Calu3 (cell line): ENCODE measurements at regions not wholly inside any gene's neighbourhood (a gene's known extent, or its start where the extent isn't known, plus 50 kb on each side); places are given as distances from the start of the nearest gene placed in this dataset.

Source experiments
- BruUV-seq: library from RNA; stranded (reverse); fragments of 400-500 nt; replicated peaks from 2 replicates; lab custom pipeline; 2021; lab: Mats Ljungman, UMichigan
- CTCF ChIA-PET: fragments of 300-600 bp; sonication (Branson Sonifier 250); formaldehyde crosslinking; loops from one replicate; lab custom pipeline; 2022; ENCODE audit warnings: antibody characterized with exemption; lab: Charles Lee
- DNase-seq: peaks from one replicate; pipeline ENCODE4 v3.0.0; 2022
- H3K27ac Mint-ChIP-seq: one replicate; pipeline ENCODE4 v1.8.0; 2022; ENCODE audit warnings: mixed read lengths; ENCODE audit not compliant: unreplicated experiment
- H3K27me3 Mint-ChIP-seq: one replicate; pipeline ENCODE4 v1.8.0; 2022; ENCODE audit warnings: mixed read lengths; ENCODE audit not compliant: unreplicated experiment
- H3K36me3 Mint-ChIP-seq: one replicate; pipeline ENCODE4 v1.8.0; 2022; ENCODE audit warnings: mild to moderate bottlenecking, moderate library complexity, mixed read lengths; ENCODE audit not compliant: insufficient read depth, unreplicated experiment
- H3K4me1 Mint-ChIP-seq: one replicate; pipeline ENCODE4 v1.8.0; 2022; ENCODE audit warnings: mild to moderate bottlenecking, low read depth, mixed read lengths; ENCODE audit not compliant: unreplicated experiment
- H3K4me3 Mint-ChIP-seq: one replicate; pipeline ENCODE4 v1.8.0; 2022; ENCODE audit warnings: mild to moderate bottlenecking, low read depth, moderate library complexity, mixed read lengths; ENCODE audit not compliant: unreplicated experiment
- H3K9me3 Mint-ChIP-seq: one replicate; pipeline ENCODE4 v1.8.0; 2022; ENCODE audit warnings: low read depth, mixed read lengths; ENCODE audit not compliant: unreplicated experiment
- intact Hi-C: fragments of 100-400 bp; cut with micrococcal nuclease; formaldehyde crosslinking; loops from one replicate; pipeline ENCODE4 v1.10.0; 2022; ENCODE audit not compliant: unreplicated experiment
- TF ChIP-seq, protein P1 (sequence below): fragments of 200-600 bp; IDR thresholded peaks from one replicate; pipeline ENCODE4 v1.8.0; 2022; ENCODE audit warnings: antibody characterized with exemption; ENCODE audit not compliant: unreplicated experiment

GRCh38 chr7:84906889-84907288, 280.0 kb downstream of the SEMA3D start:
- intact Hi-C loops, result no loop called here
- DNase-seq, result no peak
- Mint-ChIP-seq H3K27me3 (no peaks in the 10 kb centered on the region), H3K4me1 (peaks cover 7% of the 10 kb centered on the region), H3K9me3 (no peaks in the 10 kb centered on the region), H3K4me3 (no peak overlapping the region), H3K27ac (no peak overlapping the region), H3K36me3 (no peaks in the 10 kb centered on the region)
- TF ChIP-seq, protein P1, sequence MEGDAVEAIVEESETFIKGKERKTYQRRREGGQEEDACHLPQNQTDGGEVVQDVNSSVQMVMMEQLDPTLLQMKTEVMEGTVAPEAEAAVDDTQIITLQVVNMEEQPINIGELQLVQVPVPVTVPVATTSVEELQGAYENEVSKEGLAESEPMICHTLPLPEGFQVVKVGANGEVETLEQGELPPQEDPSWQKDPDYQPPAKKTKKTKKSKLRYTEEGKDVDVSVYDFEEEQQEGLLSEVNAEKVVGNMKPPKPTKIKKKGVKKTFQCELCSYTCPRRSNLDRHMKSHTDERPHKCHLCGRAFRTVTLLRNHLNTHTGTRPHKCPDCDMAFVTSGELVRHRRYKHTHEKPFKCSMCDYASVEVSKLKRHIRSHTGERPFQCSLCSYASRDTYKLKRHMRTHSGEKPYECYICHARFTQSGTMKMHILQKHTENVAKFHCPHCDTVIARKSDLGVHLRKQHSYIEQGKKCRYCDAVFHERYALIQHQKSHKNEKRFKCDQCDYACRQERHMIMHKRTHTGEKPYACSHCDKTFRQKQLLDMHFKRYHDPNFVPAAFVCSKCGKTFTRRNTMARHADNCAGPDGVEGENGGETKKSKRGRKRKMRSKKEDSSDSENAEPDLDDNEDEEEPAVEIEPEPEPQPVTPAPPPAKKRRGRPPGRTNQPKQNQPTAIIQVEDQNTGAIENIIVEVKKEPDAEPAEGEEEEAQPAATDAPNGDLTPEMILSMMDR, result no peak
- CTCF ChIA-PET, result no interaction called here
- no TSS peak for BruUV-seq

DNA sequence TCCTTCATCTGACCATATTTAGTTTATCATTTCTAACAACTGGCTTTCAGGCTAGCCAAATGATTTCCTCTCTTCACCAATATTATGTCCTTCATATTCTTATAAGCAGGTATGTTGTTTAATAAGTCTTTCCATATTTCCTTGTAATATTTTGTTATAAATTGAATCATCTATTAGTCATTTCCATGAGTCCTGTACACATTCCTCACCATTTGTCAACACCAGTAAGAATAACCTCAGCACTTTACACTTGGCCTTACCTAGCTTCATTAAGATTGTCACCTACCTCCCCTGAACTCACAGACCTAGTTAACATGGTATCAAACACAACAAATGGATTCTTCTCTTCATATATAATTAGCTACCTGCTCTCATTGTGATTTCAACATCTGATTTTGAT, 282.3 kb downstream of the SEMA3D start:
- H3K36me3 Mint-ChIP-seq, result no peaks in the 10 kb centered on the region
- H3K4me3 Mint-ChIP-seq, result no peak overlapping the region
- intact Hi-C loops, result no loop called here
- TF ChIP-seq, protein P1, result no peak
- H3K4me1 Mint-ChIP-seq, result peaks cover 7% of the 10 kb centered on the region
- no peak overlapping the region for H3K27ac Mint-ChIP-seq
- BruUV-seq, result no TSS peak
- H3K27me3 Mint-ChIP-seq, result no peaks in the 10 kb centered on the region
- CTCF ChIA-PET, result no interaction called here
- no peaks in the 10 kb centered on the region for H3K9me3 Mint-ChIP-seq
- no peak for DNase-seq

DNA sequence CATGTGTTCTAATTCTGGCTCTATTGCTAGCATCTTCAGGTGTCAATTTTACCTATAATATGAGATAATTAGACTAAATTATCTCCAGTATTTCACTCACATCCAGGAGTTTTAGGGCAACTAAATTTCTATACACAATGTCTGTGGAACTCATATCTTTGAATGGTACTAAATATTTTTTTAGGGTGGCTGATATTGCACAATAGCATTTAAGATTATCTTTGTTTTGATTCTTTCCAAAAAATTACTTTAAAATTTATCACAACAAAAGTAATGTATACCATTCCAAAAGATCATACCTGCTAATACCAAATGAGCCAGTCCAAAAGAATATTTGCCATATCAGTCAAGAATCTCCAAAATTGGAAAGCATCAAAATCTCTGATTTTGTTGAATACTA, 285.5 kb downstream of the SEMA3D start:
- BruUV-seq, result no TSS peak
- no peaks in the 10 kb centered on the region for H3K27me3 Mint-ChIP-seq
- intact Hi-C loops, result no loop called here
- no peaks in the 10 kb centered on the region for H3K9me3 Mint-ChIP-seq
- CTCF ChIA-PET, result no interaction called here
- no peak for DNase-seq
- H3K4me1 Mint-ChIP-seq, result peaks cover 7% of the 10 kb centered on the region
- H3K36me3 Mint-ChIP-seq, result no peaks in the 10 kb centered on the region
- H3K4me3 Mint-ChIP-seq, result no peak overlapping the region
- H3K27ac Mint-ChIP-seq, result no peak overlapping the region
- TF ChIP-seq, protein P1, result no peak

DNA sequence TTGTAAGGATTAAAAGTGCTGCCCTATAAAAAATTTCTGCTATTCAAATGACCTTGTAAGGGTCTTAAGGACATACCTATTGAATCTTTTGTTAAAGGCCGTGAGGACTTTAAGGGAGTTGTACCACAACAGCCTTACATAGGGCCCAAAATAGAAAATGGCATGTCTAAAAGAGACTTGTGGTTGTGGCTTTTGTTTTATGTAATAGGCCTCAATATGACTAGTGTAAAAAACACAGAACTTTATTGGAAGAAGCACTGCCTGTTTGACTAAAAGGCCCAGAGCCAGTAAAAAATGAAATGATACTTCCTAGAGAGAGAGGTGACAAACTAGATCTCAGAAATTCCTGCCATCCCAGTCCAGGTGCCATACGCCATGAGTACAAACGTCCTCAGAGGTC, 286.6 kb downstream of the SEMA3D start:
- no peaks in the 10 kb centered on the region for H3K27me3 Mint-ChIP-seq
- no peak for DNase-seq
- CTCF ChIA-PET, result no interaction called here
- H3K4me3 Mint-ChIP-seq, result no peak overlapping the region
- BruUV-seq, result no TSS peak
- peaks cover 7% of the 10 kb centered on the region for H3K4me1 Mint-ChIP-seq
- TF ChIP-seq, protein P1, result no peak
- intact Hi-C loops, result no loop called here
- no peak overlapping the region for H3K27ac Mint-ChIP-seq
- no peaks in the 10 kb centered on the region for H3K36me3 Mint-ChIP-seq
- no peaks in the 10 kb centered on the region for H3K9me3 Mint-ChIP-seq
